CD4-positive, alpha-beta T cell treated with Interleukin-15 for 4 hours (primary cell): ENCODE measurements at regions not wholly inside any gene's neighbourhood (a gene's known extent, or its start where the extent isn't known, plus 50 kb on each side); places are given as distances from the start of the nearest gene placed in this dataset.

Source experiments
- DNase-seq: peaks from one replicate; pipeline ENCODE4 v3.0.0-alpha.2; 2020; ENCODE audit warnings: low spot score

- DNase-seq: no peak
Measured at GRCh38 chr20:56835829-56836550, 206.9 kb downstream of the TFAP2C start.

GRCh38 chr20:56839222-56839621 lies 210.1 kb downstream of the TFAP2C start:
- no peak for DNase-seq

GRCh38 chr20:56839786-56840185 lies 210.7 kb downstream of the TFAP2C start:
- no peak for DNase-seq

- DNase-seq: no peak
Measured at GRCh38 chr20:56840716-56841261, 211.7 kb downstream of the TFAP2C start.

- no peak for DNase-seq
Measured at GRCh38 chr20:56841346-56841908, 212.3 kb downstream of the TFAP2C start.

GRCh38 chr20:56842056-56842455 lies 212.9 kb downstream of the TFAP2C start:
- DNase-seq: no peak

GRCh38 chr20:56843386-56843785 lies 214.3 kb downstream of the TFAP2C start:
- DNase-seq: no peak

- DNase-seq: no peak
Measured at GRCh38 chr20:56843817-56844216, 214.7 kb downstream of the TFAP2C start.

GRCh38 chr20:56845546-56846086 lies 216.5 kb downstream of the TFAP2C start:
- no peak for DNase-seq

GRCh38 chr20:56848561-56848960 lies 219.5 kb downstream of the TFAP2C start:
- DNase-seq: no peak

- DNase-seq: no peak
Measured at GRCh38 chr20:56851552-56851951, 222.4 kb downstream of the TFAP2C start.

GRCh38 chr20:56855708-56856107 lies 226.6 kb downstream of the TFAP2C start:
- no peak for DNase-seq

- DNase-seq: no peak
Measured at GRCh38 chr20:56857950-56858349, 228.8 kb downstream of the TFAP2C start.

- DNase-seq: no peak
Measured at GRCh38 chr20:56859039-56859800, 230.1 kb downstream of the TFAP2C start.

GRCh38 chr20:56859801-56860261 lies 230.7 kb downstream of the TFAP2C start:
- DNase-seq: no peak

- DNase-seq: no peak
Measured at GRCh38 chr20:56860413-56860812, 231.3 kb downstream of the TFAP2C start.

GRCh38 chr20:56861590-56861989 lies 232.5 kb downstream of the TFAP2C start:
- DNase-seq: no peak

- no peak for DNase-seq
Measured at GRCh38 chr20:56865055-56865454, 235.9 kb downstream of the TFAP2C start.

GRCh38 chr20:56867128-56867527 lies 238.0 kb downstream of the TFAP2C start:
- no peak for DNase-seq

- DNase-seq: no peak
Measured at GRCh38 chr20:56868746-56869145, 239.6 kb downstream of the TFAP2C start.

- DNase-seq: no peak
Measured at GRCh38 chr20:56870271-56870670, 241.2 kb downstream of the TFAP2C start.

GRCh38 chr20:56871691-56872090 lies 242.6 kb downstream of the TFAP2C start:
- DNase-seq: no peak
